Upper lobe of left lung (tissue), 4 donors: ENCODE measurements at regions not wholly inside any gene's neighbourhood (a gene's known extent, or its start where the extent isn't known, plus 50 kb on each side); places are given as distances from the start of the nearest gene placed in this dataset.

Source experiments
- CTCF ChIP-seq, 6 experiments: fragments of 450-650 bp in 4 of 6; fragments of 200-600 bp in 2 of 6; sonication (generic) in 2 of 6; IDR thresholded peaks; one replicate each; pipeline ENCODE4 v1.5.1; 2016 to 2019; ENCODE audit warnings: antibody characterized with exemption in 6 of 6
- EP300 ChIP-seq, 4 donors: sonication (generic); formaldehyde crosslinking; IDR thresholded peaks; one replicate each; pipeline ENCODE4 v1.5.1; 2017; ENCODE audit warnings: antibody characterized with exemption in 4 of 4, control low read depth in 2 of 4
- POLR2A ChIP-seq, 4 donors: fragments of 450-650 bp; IDR thresholded peaks; one replicate each; pipeline ENCODE4 v1.5.1; 2016 to 2017; ENCODE audit warnings: antibody characterized with exemption in 4 of 4, mild to moderate bottlenecking in 2 of 4

GRCh38 chr10:33125522-33126517 lies 167.8 kb upstream of the ITGB1 start:
- TF ChIP-seq CTCF (IDR thresholded peaks at IDR 0.05) (no peak), EP300 (IDR thresholded peaks at IDR 0.05) (peak in 2 of 4 donors; percentile 39 to 54), POLR2A (IDR thresholded peaks at IDR 0.05) (no peak)
